NCI-H128 (cell line): ENCODE measurements at regions not wholly inside any gene's neighbourhood (a gene's known extent, or its start where the extent isn't known, plus 50 kb on each side); places are given as distances from the start of the nearest gene placed in this dataset.

Source experiments
- DNase-seq: peaks from one replicate; lab custom pipeline; 2025; ENCODE audit not compliant: unreplicated experiment; lab: John Stamatoyannopoulos, UW

DNA sequence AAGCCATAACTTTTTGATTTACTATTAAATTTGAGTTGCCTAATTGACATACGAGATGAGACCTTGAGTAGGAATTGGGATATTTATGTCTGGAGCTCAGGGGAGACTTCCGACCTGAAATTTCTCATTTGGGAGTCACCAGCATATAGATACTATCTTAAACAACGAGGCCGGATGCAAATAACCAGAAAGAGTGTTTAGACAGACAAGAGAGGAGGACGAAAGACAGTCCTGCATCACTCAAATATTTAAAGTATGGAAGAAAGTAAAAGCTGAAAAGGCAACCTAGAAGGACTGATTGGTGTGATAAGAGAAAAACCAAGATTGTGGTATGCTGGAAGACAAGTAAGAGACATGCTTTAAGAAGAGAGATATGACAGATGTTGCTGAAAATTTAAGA is 675.0 kb upstream of the NUDT12 start:
- DNase-seq: no peak

DNA sequence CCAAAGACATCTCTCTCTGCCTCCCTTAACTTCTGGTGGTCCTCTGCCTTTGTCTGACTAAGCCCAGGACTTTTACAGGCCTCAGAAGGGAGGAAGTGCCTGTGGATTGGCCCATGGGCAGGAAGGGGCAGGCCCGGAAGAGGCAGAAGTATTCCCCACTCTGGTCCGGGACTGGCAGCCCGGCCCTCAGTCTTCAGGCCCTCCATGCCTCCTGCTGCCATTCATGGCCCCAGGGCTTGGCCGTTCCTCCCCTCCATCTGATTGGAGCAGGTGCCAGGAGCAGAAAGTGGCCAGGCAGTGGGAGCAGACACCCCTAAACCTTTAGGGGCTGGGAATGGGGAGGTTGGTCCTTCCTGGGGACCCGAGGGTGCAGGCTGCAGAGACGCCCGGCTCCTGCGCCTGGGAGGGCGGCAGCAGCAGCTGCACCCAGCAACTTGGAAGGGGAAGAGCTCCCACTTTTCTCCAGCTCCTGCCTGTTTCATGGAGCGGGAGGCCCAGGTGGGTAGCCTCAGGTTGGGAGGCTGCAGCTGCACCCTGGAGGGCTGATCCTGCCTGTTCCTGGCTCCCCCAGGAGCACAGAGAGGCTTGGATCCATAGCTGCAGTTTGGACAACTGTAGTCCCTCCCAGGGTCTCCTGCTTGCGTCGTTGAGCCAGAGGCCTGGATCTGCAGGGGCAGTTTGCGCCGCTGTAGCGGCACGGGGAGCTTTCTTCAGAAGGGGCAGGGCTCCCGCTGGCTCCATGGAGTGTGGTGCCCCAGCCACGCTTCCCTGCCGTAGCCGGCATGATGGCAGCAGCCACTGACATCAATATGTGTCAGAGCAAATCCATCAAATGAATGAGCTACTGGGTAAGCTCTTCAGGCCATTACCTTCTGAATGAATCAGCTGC is 661.5 kb upstream of the NUDT12 start:
- no peak for DNase-seq

DNA sequence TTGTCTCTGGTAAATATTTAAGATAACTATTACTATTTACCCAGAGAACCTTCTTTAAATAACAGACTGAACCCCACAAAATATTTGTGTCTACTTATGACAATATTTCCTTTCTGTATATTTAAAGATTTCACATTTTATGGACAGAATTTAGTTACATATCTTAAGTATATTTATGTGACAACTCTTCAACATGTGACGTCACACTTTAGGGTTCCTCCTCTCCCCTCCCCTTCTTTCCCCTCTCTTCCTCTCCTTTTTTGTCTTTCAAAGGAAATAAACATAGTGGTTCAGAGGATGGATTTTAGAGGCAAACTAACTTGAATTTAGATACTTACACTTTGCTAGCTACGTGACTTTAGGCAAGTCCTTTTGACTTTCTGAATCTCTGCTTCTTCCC is 655.6 kb upstream of the NUDT12 start:
- DNase-seq: no peak

GRCh38 chr5:104213216-104213615 is 650.6 kb upstream of the NUDT12 start:
- no peak for DNase-seq

- no peak for DNase-seq
Measured at GRCh38 chr5:104199771-104200170, 637.2 kb upstream of the NUDT12 start.

GRCh38 chr5:104198156-104198555 is 635.6 kb upstream of the NUDT12 start:
- DNase-seq: no peak

DNA sequence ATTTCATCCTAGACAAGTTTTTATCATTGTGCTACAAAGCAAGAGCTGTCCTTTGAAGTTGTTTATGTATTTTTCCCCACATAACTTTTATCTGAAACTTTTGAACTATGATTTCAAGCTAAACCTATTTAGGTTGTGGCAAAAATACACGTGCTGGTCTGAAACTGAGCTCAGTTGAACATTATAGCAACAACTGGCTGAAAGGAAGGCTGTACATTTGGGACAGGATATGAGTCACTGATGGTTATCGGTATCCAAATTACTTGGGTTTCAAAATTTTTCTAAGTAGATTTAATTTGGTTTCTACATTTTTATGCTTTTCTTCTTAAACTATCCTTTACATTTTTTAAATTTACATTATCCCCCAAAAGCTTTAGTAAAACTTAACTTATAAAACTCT is 627.3 kb upstream of the NUDT12 start:
- DNase-seq: no peak

GRCh38 chr5:104189031-104189430 is 626.4 kb upstream of the NUDT12 start:
- no peak for DNase-seq

DNA sequence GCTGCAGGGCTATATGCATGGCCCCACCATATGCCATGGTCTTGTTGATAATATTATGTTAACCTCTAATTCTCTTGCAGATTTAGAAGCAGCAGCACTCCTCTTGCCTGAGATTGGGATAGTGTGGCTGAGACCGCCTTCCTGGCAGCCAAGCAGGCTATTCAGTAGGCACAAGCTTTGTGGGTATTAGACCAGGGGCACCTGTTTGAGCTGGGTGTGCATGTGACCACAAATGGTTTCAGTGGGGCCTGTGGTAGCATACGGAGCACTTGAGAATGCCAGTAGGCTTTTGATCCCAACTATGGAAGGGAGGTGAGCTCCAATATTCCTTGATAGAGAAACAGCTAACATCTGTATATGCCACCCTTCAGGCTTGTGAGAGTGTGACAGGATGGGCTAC is 625.1 kb upstream of the NUDT12 start:
- no peak for DNase-seq

DNA sequence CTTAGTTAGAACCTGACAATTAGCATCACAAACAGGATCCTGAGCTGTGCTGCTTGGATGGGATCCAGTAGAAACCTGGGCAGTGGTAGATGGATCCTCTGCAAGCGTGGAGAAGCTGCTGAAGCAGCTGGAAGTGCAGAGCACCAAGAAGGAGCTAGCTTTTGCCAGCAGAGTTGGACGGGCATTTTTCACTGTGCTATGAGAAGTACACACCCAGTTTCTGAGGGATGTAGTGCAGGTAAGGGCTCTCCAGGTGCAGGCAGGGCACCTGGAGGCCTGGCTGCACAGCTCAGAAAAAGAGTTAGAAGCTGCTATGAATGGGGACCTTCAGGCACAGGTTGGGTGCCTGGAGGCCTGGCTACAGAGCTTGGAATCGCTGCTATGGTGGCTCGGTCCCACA is 623.9 kb upstream of the NUDT12 start:
- DNase-seq: no peak

GRCh38 chr5:104186100-104186499 is 623.5 kb upstream of the NUDT12 start:
- no peak for DNase-seq

GRCh38 chr5:104184264-104184663 is 621.7 kb upstream of the NUDT12 start:
- DNase-seq: no peak

DNA sequence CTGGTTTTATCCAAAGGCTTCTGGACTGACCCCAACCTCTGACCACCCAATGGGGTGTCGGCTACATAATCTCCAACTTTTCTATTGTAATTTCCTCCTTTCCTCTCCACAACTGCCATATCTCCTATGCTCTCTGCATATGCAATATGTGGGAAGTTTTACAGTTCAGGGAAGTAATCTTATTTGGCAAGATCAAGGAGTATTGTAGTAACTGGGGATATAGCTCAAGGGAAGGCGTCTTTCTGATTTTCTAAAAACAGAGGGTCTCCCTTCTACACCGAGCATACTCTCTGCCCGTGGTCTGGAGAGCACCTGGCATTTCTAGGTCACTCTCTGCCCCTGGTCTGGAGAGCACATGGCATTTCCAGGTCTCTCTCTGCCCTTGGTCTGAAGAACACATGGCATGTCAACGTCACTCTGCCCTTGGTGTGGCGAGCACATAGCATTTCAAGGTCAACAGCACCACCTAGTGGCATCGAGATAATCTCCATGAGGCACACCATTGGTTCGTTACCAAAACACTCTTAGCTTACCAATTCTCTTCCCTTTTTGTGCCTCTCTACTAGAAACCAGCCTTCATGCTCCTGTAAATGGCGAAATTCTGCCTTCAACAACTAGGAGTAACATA is 616.4 kb upstream of the NUDT12 start:
- no peak for DNase-seq

DNA sequence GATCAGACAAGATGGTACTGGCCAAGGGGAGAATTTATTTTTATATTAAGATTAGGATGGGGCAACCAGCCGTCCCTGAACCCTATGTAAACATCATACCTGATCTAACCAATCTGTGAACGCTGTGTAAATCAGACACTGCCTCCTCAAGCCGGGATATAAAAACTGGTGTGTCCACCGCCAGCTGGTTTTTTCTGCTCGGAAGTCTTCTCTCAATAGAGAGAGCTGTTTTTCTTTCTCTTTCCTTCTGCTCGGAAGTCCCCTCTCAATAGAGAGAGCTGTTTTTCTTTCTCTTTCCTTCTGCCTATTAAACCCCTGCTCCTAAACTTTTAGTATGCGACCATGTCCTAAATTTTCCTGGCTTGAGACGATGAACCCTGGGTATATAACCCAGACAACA is 615.5 kb upstream of the NUDT12 start:
- no peak for DNase-seq

DNA sequence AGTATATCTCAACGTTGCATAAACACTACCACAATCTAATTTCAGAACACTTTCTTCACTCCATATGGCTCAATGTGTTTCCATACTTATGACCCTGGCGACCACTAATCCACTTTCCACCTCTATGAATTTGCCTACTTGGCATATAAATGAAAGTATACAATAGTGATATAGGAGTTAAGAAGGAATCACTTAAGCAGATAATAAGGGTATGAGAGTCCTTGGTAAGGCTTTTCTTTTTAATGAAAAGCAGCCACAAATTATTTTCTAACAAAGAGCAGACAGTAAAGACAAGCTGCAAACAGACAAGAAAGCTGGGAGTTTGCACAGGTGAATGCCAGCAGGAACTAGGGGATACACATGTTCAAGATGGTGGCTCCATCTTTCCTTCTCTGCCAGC is 615.1 kb upstream of the NUDT12 start:
- no peak for DNase-seq

- DNase-seq: no peak
Measured at GRCh38 chr5:104172976-104173375, 610.4 kb upstream of the NUDT12 start.

DNA sequence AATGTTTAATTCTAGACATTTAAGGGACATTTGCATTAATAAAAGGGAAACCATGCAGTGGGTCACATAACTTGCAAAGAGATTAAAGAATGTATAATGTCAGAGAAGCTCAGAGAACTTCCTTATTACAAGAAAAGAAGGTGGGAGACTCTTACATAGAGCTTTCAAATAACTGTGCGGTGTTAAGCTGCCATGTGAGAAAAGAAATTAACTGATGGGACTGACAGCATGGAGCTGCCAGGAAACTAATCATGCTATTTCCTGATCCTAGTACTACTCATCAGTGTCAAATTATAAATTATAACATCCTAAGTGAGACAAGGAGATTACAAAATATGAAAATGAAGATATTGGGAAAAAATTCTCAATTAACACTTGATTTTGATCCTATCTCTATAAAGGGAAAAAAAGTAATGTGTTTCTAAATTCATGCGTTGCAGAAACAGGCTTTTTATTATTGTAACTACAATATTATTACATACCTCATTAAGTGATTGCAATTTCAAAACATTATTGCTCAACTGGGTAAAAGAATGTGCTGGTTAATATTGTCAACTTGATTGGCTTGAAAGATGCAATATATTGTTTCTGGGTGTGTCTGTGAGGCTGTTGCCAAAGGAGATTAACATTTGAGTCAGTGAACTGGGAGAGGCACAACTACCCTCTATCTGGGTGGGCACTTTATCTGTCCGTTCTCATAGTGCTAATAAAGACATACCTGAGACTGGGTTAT is 609.5 kb upstream of the NUDT12 start:
- DNase-seq: no peak

DNA sequence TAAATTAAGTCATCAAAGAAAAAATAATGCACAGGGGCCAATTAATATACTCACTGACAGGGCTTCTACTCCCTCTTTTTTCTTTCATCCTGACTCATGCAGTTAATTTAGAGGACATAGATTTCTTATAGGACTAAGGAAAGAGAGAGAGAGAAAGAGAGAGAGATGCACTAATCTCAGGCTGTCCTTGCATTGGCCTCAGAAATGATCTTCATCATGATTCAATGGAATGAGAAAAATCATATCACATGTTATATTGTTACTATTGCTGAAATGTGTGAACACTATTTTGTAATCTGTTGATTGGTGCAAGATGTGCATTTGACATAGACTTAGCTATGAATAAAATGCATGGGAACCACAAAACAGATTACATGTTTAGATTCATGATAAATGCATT is 608.3 kb upstream of the NUDT12 start:
- no peak for DNase-seq

DNA sequence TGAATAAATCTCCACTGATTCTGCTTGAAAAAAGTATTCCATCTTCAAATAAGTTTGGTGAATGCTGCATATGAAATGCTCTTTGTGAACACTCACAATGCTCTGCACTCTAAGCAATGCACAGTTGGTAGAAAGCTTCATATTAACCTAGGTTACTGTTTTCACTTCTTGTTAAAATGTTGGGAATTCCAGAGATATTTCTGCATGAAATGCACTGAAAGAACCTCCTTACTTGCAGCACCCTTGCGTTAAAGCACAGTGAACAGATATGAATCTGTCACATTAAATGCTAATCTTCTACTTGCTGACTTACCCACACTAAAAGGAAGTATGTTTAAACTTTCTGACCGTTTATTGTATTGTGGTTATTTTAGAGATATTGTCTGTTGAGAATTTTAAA is 584.1 kb upstream of the NUDT12 start:
- DNase-seq: no peak

GRCh38 chr5:104139840-104140239 is 577.3 kb upstream of the NUDT12 start:
- DNase-seq: no peak

DNA sequence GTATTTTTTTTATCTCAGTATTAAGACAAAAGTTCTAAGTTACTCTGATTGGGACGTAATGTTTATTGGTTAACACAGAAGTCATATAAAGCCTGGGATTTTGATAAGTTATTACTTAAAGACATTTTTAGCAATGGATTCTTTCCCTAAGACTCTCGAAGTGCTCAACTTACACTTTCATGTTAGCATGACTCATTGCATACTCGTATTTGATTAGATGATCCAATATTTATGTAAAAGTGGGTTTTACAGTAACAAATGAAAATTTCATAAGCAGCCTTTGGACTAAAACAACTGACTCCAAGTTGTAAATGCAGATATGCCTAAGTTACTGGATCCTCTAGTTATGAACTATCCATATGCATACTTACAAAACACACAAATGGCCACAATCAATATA is 567.7 kb upstream of the NUDT12 start:
- no peak for DNase-seq

GRCh38 chr5:104128348-104128747 is 565.8 kb upstream of the NUDT12 start:
- no peak for DNase-seq
